ENCODE measurements at regions not wholly inside any gene's neighbourhood (a gene's known extent, or its start where the extent isn't known, plus 50 kb on each side); places are given as distances from the start of the nearest gene placed in this dataset.

- no peak for DNase-seq
Observed at GRCh38 chr3:25313286-25313685, 114.8 kb upstream of the RARB start.

DNA sequence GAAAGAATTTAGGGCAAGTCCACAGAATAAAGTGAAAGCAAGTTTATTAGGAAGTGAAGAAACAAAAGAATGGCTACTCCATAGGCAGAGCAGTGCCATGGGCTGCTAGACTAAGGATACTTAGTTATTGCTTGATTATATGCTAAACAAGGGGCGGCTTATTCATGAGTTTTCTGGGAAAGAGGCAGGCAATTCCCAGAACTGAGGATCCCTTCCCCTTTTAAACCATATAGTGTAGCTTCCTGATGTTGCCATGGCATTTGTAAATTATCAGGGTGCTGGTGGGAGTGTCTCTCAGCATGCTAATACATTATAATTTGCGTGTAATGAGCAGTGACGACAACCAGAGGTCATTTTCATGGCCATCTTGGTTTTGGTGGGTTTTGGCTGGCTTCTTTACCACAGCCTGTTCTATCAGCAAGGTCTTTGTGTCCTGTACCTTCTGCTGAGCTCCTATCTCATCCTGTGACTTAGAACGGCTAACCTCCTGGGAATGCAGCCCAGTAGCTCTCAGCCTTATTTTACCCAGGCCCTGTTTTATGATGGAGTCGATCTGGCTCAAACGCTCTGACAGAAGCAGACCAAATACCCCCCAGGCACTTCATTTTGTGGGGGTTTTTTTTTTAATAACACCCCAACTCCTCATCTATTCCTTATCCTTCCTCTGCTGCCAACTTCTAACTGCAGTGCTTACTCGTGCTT lies 103.0 kb upstream of the RARB start:
- no peak for DNase-seq

- no peak for DNase-seq
Observed at GRCh38 chr3:25335356-25335755, 92.7 kb upstream of the RARB start.

DNA sequence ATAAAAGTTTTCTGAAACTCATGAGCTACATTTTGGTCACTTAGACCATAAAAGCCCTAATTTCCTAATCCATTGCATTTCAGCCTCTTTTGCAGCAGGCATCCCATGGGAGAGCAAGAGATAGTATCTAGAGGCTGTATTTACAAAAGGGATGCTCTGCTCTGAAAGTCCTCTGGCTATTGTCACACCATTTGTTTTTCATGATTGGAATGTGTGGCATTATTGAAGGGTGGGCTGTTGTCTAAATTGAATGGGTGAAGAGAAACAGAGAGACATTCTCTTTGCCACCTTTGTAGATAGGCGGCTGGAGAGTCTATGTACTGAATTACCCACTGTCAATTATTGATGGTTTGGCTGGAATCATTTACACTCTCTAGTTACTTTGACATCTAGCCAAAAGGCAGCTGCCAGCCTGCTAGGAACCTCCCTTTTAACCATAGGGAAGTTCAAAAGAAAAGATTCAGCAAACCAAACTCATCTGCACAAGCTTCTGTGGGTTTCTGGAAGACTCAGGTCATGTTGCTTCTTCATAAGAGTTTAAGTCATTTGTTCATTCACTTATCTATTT lies 89.8 kb upstream of the RARB start:
- peak; percentile 1 for DNase-seq

DNA sequence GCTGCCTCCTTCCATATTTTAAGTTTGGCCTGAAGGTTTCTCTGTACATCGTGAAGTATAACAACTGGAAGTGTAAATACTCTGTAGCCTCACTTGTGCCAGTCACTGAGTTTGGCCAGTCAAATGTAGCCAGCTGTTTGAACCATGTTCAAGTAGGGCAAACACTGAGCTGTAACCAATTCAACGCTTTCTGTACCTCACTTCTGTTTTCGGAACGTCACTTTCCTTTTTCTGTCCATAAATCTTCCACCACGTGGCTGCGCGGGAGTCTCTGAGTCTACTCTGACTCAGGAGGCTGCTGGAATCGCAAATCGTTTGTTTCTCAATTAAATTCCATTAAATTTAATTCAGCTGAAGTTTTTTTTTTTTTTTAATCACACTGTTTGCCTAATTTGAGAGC lies 88.8 kb upstream of the RARB start:
- no peak for DNase-seq

DNA sequence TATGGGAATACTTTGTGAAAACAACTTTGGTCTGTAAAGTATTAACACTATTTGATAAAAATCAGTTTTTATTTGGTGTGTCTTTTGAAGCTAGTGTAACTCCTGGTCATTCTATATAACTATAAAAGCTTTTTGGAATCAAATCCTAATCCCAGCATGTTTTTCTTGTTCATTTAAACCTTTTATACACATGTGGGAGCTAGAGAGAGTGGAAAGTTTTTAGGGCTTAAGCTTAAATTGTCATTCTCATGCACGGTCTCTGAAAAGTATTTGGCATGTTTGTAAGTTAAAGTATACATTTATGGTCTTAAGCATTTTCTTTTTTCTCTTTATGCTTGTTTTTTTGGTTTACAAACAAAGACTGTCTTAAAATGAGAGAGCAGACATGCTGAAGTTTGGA lies 83.4 kb upstream of the RARB start:
- DNase-seq, result no peak

DNA sequence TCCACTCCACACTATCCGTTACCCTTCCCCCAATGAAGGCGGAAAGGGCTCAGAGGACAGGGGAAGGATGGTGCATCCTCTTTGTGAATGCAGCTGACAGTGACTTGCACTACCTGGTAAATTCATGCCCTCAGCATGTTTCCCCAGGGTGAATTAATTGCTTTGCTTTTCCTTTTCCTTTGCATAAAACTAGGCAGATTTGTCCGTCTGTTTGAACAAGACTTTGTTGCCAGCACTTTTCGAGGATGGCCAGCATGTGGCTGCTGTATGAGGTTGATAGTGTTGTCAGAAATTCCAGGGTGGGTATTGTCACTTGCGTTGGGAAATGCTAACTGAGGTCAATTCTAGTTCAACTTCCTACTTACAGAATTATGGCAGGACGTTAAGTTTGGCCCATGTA lies 79.0 kb upstream of the RARB start:
- no peak for DNase-seq

GRCh38 chr3:25349828-25350724 lies 78.0 kb upstream of the RARB start:
- no peak for DNase-seq

- no peak for DNase-seq
Observed at GRCh38 chr3:25350725-25351114, 77.3 kb upstream of the RARB start.

DNA sequence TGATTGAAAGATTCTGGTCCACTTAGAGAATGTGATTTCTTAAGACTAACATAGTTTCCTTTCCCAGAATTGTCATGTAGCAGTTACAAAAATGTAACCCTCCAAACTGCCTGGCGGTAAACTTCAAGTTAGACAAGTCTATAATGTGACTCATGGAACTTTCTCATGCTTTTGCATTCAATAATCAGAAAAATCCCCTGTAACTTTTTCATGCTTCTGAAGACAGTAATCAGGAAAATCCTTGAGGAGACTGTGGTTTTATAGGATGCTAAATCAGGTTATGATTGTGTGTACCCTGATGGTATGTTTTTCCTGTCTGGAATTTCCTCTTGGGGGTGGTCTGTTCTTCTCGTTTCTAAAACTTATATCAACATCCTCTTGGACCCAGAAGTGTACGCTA lies 74.0 kb upstream of the RARB start:
- DNase-seq, result no peak

GRCh38 chr3:25355034-25355885 lies 72.8 kb upstream of the RARB start:
- DNase-seq, result no peak

GRCh38 chr3:25355998-25356397 lies 72.1 kb upstream of the RARB start:
- DNase-seq, result no peak

- no peak for DNase-seq
Observed at GRCh38 chr3:25362118-25362517, 65.9 kb upstream of the RARB start.

- DNase-seq, result no peak
Observed at GRCh38 chr3:25365636-25366035, 62.4 kb upstream of the RARB start.

DNA sequence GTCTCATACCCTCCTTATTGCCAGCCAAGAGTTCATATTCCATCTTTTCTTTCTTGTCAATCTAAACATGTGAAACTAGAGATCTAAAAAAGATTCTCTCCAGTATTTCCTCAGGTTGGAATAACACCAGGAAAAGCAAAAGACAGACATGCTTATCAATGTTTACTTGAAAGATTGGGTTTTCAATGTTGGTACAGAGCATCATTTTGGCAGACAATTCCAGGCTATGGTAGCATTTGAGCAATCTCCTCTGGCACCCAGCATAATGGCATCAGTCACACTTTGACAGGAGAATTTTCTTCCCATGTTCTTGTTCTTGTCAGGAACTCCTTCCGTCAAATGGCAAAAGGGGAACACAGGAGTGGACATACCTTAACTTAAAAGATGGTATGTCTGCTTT lies 61.0 kb upstream of the RARB start:
- no peak for DNase-seq

DNA sequence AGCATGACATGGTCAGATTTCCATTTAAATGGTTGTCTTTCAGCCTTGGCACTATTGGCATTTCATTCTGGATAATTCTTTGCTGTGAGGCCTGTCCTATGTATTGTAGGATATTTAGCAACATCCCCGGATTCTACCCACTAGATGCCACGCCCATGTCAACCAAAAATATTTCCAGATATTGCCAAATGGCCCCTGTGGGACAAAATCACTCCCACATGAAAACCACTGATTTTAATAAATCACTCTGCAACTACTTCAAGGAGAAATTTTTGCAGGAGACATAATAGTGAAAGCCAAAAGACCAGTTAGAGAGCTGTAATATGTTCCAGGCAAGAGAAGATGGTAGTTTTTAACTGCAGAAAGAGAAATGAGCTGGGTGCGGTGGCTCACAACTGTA lies 55.9 kb upstream of the RARB start:
- no peak for DNase-seq

DNA sequence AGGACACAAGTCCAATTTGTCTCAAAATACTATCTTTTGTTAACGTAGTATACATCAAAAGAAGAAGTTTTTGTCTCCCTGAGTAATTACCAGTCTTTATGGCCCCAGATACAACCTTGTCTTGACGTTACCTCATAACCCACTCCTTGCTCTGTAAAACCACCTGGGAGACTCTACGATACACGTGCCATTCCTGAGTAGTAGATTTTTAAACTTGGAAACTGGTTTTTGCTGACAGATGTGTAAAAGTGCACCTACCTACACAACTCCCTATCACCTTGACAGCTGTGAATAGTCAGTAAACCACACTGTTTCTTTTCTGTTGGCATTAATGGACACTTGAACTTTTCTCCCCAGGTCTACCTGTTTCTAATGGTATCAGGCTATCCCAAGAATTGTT lies 51.7 kb upstream of the RARB start:
- DNase-seq, result no peak

DNA sequence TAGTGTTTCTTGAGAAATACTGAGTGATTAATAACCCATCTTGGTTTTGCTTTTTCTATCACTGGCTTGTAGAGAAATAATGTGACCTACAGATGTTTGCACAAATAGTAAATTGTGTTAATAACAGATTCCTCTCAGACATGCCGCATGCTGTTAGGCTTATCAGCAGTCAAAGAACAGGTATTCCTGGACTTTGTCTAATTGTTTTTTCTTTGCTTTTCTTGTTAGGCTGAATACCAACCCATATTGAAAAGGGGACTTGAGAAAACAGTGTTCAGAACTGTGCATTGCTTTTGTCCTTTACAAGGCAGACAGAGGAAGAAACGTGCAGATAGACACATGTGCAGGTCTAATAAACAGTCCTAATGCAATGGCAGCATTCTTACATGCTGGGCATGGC lies 51.0 kb upstream of the RARB start:
- DNase-seq, result no peak

All from NCI-H1092 (cell line).